HG02943 (cell line): ENCODE measurements at regions not wholly inside any gene's neighbourhood (a gene's known extent, or its start where the extent isn't known, plus 50 kb on each side); places are given as distances from the start of the nearest gene placed in this dataset.

ENCODE experiments used
- ATAC-seq: cut with Tn5 transposase; IDR thresholded peaks from one replicate; pipeline ENCODE4 v1.9.1; 2021; ENCODE audit warnings: mild to moderate bottlenecking, low read depth, moderate library complexity; ENCODE audit not compliant: unreplicated experiment

- ATAC-seq, result no peak
Observed at GRCh38 chr15:46461416-46461815, 826.6 kb downstream of the SQOR start.

GRCh38 chr15:46467041-46467440, 832.2 kb downstream of the SQOR start:
- no peak for ATAC-seq

- ATAC-seq, result no peak
Observed at GRCh38 chr15:46471096-46471495, 836.3 kb downstream of the SQOR start.

- ATAC-seq, result no peak
Observed at GRCh38 chr15:46489276-46489675, 854.4 kb downstream of the SQOR start.

GRCh38 chr15:46496491-46497115, 861.8 kb downstream of the SQOR start:
- no peak for ATAC-seq

- ATAC-seq, result no peak
Observed at GRCh38 chr15:46502667-46503066, 867.8 kb downstream of the SQOR start.

GRCh38 chr15:46518381-46518780, 883.6 kb downstream of the SQOR start:
- ATAC-seq, result no peak

GRCh38 chr15:46523701-46524100, 888.9 kb downstream of the SQOR start:
- no peak for ATAC-seq

- no peak for ATAC-seq
Observed at GRCh38 chr15:46525984-46526725, 891.3 kb downstream of the SQOR start.

- ATAC-seq, result no peak
Observed at GRCh38 chr15:46526726-46527110, 891.9 kb downstream of the SQOR start.

GRCh38 chr15:46543626-46544025, 908.8 kb downstream of the SQOR start:
- no peak for ATAC-seq

- no peak for ATAC-seq
Observed at GRCh38 chr15:46548989-46549388, 914.2 kb downstream of the SQOR start.

- no peak for ATAC-seq
Observed at GRCh38 chr15:46552316-46552715, 917.5 kb downstream of the SQOR start.

GRCh38 chr15:46555547-46555946, 920.7 kb downstream of the SQOR start:
- ATAC-seq, result no peak

- no peak for ATAC-seq
Observed at GRCh38 chr15:46556010-46556409, 921.2 kb downstream of the SQOR start.

GRCh38 chr15:46556559-46557379, 921.9 kb downstream of the SQOR start:
- no peak for ATAC-seq

- ATAC-seq, result no peak
Observed at GRCh38 chr15:46567968-46568367, 933.1 kb downstream of the SQOR start.

GRCh38 chr15:46569781-46570180, 935.0 kb downstream of the SQOR start:
- no peak for ATAC-seq

GRCh38 chr15:46576646-46577395, 942.0 kb downstream of the SQOR start:
- no peak for ATAC-seq

GRCh38 chr15:46577767-46578166, 942.9 kb downstream of the SQOR start:
- no peak for ATAC-seq

- ATAC-seq, result no peak
Observed at GRCh38 chr15:46580487-46580886, 945.7 kb downstream of the SQOR start.
